ENCODE measurements at regions not wholly inside any gene's neighbourhood (a gene's known extent, or its start where the extent isn't known, plus 50 kb on each side); places are given as distances from the start of the nearest gene placed in this dataset.

DNA sequence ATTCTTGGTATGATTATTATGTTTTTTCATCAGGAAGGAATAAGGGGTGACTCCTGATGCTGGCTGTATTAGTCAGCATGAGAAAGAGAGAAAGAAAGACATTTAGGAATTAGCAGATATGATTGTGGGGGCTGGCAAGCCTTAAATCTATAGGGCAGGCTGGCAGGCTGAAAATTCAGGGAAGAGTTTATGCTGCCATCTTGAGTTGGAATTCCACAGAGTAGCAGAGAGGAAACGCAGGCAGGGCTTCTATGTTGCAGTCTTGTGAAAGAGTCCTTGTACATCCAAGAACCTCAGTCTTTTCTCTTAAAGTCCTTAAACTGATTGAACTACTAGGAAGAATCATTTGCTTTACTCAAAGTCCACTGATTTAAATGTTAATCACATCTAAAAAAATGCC lies 262.7 kb upstream of the SLC10A2 start:
- no peak for DNase-seq (ENCODE audit: low spot score)

DNA sequence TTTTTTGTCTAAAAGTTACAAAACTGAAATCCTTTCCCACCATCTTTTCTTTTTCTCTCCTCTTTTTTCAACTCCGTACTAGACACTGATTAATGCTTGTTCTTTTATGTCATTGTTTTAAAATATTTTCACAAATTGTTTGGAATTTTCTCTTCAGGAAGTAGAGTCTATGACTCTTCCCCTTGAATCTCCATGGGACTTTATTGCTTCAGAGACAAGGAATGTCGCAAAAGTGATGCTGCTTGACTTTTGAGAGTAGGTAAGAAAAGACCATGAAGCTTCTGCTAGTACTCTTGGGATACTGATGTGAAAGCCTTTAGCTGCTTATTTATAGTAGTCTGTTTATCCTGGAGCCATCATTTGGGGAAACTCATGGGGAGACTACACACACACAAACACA lies 260.1 kb upstream of the SLC10A2 start:
- DNase-seq (ENCODE audit: low spot score) = no peak

DNA sequence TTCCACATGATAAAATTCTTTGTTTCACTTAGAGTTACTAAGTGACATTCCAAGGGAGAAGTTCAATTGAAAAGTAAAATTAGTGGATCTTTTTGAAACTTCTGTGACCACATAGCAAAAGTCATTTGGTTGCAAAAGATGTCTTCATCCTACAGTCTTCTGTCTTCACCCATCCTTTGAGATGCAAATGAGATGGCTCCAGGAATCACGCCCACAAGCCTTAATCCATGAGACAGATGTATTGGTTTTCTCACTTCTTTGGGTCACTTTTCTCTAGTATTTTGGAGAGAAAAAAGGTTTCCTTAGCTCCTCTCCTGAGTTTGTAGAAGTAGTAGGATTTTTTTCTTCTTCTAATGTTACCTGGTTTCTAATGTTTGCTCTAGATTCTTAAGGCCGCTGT lies 259.5 kb upstream of the SLC10A2 start:
- DNase-seq (ENCODE audit: low spot score) = no peak

DNA sequence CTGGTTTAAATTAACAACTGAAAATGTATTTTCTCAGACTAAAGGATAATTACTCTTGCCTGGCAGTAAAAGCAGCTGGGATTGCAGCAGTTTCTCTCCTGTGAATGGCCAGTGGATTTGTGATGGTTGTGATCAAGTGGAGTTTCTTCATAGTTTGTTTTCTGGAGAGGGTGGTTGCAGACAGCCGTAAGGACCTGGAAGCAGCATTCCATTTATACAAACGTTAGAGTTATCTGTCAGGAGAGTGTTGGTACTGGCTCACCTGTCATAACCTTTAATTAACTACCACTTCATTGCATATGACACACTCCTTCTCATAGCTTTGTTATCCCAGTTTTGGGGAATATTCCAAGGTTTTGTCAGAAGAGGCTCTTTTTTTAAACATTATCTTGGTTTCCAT lies 258.4 kb upstream of the SLC10A2 start:
- no peak for DNase-seq (ENCODE audit: low spot score)

DNA sequence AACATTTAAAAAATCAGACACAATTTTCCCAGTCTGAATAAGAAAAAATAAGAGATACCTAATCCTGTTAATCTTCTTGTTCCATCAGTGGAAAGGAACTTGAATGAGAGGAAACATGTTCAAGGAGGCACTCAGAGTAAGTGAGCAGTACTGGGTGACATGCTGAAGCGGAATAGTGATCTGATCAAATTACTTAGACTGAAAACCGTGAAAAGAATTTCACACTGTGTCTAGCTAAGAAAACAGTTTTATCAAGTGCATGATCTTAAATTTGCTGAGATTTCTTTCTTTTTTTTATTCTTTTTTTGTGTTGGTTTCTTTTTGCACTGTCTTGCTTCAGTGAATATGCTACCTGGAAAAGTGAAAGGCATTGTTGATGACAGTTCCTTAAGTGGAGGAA lies 249.5 kb upstream of the SLC10A2 start:
- DNase-seq (ENCODE audit: low spot score) = no peak

DNA sequence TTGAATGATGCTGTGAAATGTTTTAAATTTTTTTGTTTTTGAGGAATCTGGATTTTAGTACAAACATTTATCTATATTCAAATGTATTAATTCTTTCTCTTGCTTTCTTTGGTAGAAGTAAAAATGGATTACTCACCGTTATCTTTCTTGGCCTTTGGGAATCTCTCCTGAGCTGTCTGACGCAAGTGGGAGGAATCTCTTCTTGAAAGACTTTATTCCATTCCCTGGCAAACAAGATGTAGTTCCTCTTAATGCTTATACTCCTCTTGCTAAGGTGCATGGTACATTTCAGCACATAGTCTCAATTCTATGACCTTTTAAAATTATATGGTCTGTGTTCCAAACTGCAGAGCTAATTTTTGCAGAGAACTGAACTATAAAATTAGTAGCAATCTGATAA lies 246.2 kb upstream of the SLC10A2 start:
- DNase-seq (ENCODE audit: low spot score) = no peak

DNA sequence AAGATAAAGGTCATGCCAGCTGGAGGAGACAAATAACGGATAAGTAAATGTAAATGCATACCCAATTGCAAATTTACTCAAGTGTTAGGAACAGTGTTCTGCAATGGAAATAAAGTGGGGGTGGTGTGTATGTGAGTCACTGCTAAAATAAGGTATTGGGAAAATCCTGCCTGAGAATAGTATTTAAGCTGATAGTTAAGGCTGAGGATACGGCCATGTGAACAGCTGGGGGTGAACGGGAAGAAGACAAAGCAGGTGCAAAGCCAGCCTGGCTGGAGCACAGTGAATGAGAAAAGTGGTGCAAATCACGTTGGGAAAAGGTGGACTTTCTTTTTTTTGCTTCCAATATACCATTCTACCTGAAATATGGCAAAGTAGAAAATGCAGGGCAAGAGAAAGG lies 242.4 kb upstream of the SLC10A2 start:
- no peak for DNase-seq (ENCODE audit: low spot score)

DNA sequence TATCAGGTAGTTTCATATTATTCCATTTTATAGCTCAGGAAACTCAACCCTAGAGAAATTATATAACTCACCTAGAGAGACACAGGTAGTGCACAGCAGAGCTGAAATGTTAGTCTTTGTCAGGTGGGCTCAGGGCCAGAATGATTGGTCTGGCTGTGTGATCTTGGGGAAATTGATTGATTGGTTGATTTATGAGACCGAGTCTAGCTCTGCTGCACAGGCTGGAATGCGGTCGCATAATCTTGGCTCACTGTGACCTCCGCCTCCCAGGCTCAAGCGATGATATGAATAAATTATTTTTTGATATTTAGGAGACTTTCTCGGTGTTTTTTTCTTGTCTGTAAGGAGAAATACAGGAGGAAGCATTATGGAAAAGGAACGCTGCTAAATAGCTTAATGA lies 239.9 kb upstream of the SLC10A2 start:
- no peak for DNase-seq (ENCODE audit: low spot score)

DNA sequence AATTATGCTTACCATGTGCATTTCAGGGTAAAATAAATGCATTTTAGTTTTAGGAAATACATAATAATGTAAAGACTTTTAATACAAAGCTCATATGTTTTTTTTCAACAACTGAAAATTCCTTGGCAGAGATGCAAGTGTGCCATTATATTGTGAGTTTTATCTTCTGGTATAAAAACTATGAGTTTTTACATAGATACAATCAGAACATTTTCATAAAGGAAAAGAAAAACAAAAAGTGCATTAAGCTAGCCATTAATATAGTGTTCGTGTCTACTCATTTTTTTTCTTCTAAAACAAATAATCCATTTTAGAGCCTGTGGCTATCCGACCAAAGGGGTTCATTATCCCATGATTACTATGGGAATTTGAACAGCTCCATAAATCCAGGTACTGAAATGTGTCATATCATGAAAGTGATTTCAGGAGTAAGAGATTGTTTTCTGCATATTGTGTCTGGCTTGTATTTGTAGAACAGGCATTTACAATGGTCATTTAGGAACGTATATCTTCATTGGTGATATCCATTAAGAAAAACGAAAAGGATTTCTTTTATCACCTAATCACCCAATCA lies 236.9 kb upstream of the SLC10A2 start:
- no peak for DNase-seq (ENCODE audit: low spot score)

DNA sequence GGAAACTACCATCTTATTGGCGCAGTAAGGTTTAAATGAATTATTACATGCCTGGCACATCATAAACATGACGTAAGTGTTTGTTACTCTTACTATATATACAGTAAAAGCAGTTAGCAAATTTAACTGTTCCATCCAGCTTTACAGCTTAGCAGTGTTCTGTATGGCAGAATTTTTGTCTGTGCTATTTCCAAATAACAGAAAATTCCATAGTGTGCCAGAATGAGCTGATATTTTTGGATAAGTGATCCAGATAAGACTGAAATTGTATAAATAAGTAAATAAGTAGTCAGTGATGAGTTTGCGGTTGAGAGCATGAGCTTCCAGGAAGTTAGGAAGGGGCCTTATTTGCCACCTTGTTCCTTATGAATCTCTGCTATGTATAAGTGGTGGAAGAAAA lies 236.5 kb upstream of the SLC10A2 start:
- DNase-seq (ENCODE audit: low spot score) = no peak

DNA sequence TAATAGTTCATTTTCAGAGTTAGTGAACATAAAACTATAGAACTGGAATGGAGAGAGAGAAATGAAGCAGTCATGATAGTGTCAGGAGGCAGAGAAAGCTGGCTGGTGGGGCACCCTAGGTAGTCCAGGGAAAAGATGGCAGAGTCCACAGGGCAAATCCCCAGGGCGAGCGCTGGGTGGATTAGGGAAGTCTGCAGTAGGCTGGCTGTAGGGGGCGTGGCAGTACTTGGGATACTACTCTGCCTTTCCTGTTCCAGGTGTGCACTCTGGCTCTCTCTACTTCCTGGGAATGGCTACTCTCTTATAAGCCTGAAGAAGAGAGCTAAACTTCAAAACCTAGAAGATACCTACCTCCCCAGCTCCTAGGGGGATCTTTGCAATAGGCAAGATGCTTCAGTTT lies 232.9 kb upstream of the SLC10A2 start:
- DNase-seq (ENCODE audit: low spot score) = no peak

DNA sequence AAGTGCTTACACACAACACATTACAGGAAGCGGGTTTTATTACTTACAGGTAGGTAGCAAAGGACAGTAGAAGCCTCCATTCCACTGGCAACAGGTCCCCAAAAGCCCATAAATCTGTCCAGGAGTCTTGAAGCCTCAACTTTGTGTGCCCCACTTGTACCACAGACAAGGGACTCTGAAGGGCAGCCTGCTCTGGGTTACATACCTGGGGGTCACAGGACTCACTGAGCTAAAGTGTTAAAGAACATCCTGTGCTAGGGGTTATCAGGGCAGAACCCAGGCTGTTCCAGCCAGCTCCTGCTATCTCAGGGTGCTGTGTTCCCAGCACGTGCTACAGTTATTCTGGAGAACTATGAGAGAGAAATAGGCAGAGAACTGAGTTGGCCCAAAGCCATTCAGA lies 230.9 kb upstream of the SLC10A2 start:
- DNase-seq (ENCODE audit: low spot score) = no peak

DNA sequence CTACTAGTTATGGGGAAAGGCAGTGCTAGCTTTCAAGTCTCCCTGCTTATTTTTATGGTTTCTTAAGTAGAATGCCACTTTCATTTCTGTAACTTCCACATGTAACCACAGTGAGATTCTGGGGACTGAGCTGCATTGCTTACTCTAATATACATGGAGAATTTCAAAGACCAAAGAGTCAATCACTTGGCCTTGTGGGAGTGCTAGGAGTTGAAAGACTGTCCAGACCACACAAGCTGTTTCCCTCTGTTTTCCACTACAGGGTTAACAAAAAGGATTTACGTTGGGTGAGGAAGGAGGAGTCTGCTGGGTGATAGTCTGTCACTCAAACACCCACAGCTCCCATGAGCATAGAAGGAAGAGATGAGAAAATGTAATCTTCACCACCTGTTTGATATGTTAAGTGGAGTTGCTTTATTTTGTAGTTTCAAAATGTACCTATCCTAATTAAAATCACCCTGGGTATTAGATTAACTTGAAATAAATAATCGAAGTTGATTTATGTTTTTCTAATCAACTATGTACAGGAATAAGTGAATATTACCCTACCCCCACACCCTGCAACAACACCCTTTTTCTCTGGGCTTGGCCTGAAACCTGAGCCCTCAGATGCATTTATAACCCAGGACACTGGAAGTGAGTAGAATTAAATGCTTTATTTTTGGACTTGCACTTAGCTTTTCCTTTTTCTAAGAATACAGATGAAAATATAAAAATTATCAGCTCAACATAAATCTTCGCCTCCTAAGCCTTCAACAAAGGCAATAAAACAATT lies 225.8 kb upstream of the SLC10A2 start:
- no peak for DNase-seq (ENCODE audit: low spot score)

DNA sequence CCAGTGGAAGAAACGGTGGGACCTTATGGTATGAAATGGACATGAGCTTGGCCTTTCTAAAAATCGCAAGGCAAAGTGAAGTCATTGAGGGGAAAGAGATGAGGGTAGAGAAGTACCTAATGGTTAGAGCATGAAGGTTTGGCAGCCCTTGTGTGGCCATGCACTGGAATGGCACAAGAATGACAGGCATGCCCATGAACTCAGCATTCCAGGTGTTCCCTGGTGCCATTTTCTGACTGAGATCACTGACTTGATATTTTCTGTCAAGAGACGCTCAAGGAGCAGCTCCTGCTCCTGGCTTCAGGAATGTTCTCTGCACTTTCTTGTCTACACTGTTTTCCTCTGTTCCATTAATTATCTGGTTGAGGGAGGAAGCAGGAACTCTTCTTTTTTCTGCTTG lies 225.0 kb upstream of the SLC10A2 start:
- no peak for DNase-seq (ENCODE audit: low spot score)

DNA sequence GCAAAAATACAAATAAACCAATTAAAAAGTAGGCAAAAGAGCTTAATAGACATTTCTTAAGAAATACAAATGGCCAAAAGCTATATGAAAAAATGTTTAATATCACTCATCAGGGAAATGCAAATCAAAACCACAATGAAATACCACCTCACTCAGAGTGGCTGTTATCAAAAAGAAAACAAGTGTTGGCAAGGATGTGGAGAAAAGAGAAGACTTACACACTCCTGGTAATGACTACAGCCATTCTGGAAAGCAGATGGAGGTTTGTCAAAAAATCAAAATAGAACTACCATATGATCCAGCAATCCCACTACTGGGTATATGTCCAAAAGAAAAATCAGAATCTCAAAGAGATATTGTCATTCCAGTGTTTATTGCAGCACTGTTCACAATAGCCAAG lies 223.5 kb upstream of the SLC10A2 start:
- DNase-seq (ENCODE audit: low spot score) = no peak

DNA sequence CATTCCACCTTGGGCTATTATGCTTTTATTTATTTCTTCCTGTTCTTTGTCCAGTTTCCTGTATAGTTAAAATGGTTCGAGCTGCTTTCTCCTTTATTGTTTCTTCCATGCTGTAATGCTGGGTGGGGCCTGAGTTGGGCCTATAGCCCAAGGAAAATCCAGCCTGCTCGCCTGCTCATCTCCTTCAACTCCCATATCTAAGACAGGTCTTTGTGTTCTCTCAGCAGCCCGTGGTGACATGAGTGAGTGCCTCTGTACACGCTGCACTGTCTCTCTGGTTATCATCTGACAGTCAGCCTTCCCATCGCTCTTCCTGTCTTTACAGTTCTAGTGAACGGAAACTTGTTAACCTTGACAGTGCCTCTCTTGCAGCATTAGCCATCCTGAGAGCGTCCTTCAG lies 221.9 kb upstream of the SLC10A2 start:
- no peak for DNase-seq (ENCODE audit: low spot score)

DNA sequence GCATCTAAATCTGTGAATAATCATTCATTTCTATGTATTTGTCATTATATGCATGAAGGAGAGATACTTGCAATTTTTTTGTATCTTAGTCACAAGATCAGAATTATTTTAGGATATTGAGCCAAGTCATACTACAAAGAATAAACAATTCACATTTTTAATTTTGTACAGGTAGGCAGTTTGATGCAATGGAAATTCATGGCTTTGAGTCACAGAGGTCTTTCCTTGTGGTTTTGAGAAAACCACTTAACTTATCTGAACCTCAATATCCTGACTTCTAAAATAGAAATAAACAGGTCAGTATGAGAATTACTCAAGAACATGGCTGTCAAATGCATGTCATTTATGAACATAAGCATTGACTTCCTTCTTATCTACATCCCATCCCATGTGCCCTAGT lies 221.4 kb upstream of the SLC10A2 start:
- DNase-seq (ENCODE audit: low spot score) = no peak

DNA sequence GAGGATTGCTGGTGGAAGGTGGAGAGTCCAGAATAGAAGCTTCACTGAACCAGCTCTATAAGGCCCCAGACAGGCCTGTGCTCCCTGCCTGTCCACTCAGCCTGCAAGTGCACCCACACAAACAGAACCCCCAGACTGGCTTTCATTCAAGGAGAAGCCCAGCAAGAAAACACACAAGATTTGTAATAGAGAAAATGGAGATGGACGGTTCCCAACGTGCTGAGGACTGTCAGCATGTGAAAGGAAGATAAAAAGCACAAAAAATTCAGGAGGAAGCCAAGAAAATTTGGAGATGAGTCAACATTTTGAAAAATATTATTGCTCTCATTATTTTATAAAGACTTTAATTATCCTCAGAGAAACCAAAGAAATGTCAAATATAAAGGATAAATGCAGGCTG lies 218.2 kb upstream of the SLC10A2 start:
- no peak for DNase-seq (ENCODE audit: low spot score)

DNA sequence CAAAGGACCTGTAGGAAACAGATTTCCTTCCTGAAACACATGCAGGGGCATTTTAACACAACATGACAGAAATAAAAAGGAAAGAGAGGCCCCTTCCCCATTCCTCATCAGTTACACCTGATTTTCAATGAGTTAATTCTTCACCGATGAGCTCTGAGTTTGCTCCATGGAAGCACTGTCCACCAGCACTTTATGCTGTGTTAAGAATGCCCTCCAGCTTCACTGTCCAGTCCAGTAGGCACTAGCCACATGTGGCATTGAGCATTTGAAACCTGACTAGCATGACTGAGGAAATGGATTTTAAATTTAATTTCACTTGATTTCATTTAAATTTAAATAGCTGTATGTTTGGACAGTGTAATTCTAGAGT lies 217.2 kb upstream of the SLC10A2 start:
- DNase-seq (ENCODE audit: low spot score) = no peak

DNA sequence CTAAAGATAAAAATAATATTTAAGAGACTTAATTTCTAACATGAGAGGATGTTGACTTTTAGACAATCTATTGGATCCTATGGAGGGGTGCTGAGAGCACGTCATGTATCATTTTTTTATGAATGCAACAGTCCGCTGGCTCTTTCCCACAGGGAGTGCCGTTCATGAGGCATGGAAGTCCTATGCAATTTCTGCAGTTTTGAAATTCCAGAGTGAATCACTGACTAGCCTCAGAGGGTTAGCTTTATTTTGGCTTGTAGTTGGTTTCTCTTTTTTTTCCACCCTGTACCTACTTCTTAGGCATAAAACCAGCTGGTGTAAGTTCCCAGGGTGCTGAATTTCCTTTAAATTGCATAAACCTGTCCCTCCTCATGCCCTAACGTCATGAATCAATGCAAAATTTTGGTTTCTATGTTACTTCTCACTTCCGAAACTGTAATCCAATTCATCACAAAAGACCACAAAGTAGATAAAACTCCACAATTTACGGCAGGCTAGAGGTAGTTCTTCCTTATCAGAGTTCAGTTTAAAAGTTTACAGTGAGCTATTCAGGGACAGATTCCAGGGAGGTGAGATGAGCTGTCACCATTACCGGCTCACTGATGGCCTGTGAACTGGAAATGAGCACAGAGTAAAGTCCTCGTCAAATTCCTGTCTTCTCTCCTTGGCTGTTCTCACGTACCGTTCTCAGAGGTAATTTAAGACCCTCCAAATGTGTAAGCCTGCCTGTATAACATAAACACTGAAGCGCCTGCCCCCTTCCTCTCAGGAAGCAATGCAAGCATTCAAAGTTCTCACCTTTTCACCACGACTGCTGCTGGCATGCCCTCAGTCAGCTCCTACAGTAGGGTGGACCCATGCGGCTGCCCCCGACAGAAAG lies 216.6 kb upstream of the SLC10A2 start:
- peak; percentile 48 for DNase-seq (ENCODE audit: low spot score)

DNA sequence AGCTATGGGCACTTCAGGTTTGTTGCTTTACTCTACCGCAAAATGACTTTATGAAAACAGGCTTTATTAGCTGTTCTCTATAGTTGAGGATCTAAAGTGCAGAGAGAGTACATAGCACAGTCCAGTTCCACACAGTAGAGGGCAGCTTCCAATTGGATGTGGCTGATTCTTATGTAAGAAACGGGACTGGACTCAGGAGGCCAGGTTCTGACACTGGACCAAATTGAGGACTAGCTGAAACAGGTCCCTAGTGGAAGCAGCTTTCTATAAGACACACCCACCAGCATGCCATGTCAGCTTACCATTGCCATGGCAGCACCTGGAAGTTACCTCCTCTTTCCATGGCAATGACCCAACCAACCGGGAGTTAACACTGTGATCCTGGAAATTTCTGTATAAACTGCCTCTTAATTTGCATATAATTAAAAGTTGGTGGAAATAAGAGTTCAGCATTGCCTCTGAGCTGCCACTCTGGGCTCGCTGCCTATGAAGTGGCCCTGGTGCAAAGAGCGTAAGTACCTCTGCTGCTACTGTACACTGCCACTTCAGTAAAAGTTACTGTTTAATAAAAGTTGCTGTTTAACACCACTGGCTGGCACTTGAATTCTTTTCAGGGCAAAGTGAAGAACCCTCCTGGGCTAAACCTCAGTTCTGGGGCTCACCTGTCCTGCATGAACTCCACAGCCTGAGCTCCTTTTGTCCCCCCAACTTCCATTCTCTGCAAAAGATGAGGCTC lies 211.9 kb upstream of the SLC10A2 start:
- no peak for DNase-seq (ENCODE audit: low spot score)

DNA sequence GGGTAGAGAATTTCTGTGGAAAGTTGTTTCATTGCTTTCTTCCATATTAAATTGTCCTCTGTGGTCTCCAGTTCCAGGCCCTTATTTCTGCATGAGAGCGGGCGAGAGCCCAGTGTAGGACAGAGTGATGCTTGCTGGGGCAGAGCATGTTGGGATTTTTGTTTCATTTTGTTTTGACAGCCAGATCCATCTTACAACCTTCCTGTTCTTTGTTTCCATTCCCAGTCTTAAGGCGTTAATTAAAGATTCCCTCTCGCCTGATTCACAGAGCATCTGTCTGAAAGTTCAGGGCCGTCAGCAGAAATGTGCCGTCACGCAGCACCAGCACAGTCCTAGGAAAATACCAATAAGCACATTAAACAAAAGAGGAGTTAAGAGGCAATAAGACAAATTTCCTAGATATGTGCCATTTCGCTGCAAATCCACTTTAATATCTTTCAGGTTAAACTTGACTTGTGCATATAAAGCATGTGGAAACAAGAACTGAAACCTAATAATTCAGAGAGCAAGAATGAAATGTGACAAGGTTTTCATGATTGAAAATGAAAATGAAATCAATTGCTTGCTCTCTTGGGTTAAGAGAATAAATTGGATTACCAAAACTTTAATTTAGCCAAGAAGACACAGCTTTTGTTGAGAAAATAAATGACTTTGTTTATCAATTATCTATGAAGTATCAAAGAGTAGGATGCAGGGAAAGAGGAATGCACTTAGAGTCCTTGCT lies 210.7 kb upstream of the SLC10A2 start:
- DNase-seq (ENCODE audit: low spot score) = no peak

All from SW480 (cell line).